Fibroblast of pulmonary artery (primary cell): ENCODE measurements at regions not wholly inside any gene's neighbourhood (a gene's known extent, or its start where the extent isn't known, plus 50 kb on each side); places are given as distances from the start of the nearest gene placed in this dataset.

Experiments used
- DNase-seq: peaks from one replicate; pipeline ENCODE4 v3.0.0-alpha.2; 2010; ENCODE audit warnings: low read depth
- H3K4me3 ChIP-seq: replicated peaks from 2 replicates; pipeline ENCODE4 v1.5.1; 2011; ENCODE audit warnings: low read depth, mild to moderate bottlenecking, control low read depth, low read length, moderate library complexity
- TF ChIP-seq, protein P1 (sequence below): IDR thresholded peaks from 2 replicates; pipeline ENCODE4 v1.5.1; 2011; ENCODE audit warnings: mild to moderate bottlenecking, control low read depth, low read length, inconsistent platforms; ENCODE audit errors: missing control alignments

DNA sequence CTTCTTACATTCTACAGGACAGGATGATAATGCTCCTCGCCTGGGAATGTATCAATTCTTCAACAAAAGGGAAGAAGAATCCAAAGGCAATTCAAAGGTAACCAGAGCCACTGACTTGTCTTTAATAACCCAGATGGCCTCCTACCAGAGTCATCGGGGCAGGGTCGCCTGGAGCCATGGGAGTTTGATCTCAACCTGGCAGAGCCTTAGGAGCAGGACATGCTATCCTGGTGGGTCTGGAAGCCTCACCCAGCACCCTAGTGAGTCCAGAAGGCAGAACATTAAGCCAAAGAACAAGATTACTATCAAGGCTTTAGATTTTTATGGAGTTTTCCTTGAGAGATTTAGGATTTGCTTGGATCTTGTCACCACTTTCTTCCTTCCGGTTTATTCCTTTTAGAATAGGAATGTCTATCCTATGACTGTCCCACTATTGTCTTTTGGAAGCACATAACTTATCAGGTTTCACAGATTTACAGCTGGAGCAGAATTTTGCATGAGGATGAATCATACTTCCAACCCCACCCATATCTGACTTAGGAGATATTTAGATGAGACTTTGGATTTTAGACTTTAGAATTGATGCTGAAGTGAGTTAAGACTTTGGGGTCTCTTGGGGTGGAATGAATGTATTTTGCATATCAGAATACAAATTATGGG, 330.3 kb upstream of the GOLIM4 start:
- no peak overlapping the region for H3K4me3 ChIP-seq
- DNase-seq, result peak; percentile 11
- TF ChIP-seq, protein P1, sequence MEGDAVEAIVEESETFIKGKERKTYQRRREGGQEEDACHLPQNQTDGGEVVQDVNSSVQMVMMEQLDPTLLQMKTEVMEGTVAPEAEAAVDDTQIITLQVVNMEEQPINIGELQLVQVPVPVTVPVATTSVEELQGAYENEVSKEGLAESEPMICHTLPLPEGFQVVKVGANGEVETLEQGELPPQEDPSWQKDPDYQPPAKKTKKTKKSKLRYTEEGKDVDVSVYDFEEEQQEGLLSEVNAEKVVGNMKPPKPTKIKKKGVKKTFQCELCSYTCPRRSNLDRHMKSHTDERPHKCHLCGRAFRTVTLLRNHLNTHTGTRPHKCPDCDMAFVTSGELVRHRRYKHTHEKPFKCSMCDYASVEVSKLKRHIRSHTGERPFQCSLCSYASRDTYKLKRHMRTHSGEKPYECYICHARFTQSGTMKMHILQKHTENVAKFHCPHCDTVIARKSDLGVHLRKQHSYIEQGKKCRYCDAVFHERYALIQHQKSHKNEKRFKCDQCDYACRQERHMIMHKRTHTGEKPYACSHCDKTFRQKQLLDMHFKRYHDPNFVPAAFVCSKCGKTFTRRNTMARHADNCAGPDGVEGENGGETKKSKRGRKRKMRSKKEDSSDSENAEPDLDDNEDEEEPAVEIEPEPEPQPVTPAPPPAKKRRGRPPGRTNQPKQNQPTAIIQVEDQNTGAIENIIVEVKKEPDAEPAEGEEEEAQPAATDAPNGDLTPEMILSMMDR, result no peak

GRCh38 chr3:168424059-168424734, 328.5 kb upstream of the GOLIM4 start:
- H3K4me3 ChIP-seq, result no peak overlapping the region
- TF ChIP-seq, protein P1, result no peak
- peak; percentile 31 for DNase-seq

- TF ChIP-seq, protein P1, result no peak
- no peak for DNase-seq
- no peak overlapping the region for H3K4me3 ChIP-seq
Measured at GRCh38 chr3:168422843-168423242, 327.1 kb upstream of the GOLIM4 start.

DNA sequence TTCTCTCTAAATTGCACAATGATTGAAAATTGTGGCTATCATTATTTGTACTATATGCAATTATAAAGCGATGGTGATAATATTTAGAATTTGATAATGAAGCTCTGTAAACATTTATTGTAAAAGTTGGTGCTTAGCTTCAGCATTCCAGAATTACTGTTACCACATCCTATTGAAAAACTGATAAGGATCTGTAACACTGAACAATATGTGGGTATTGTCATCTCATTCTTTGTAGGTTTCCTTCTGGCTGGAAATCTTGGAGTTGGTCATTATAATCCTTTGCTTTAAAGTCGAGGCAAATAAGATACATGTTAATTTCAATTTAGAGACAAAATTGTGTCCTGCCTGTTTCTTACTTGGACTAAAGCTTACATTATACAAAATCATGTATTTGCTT, 323.4 kb upstream of the GOLIM4 start:
- DNase-seq, result no peak
- H3K4me3 ChIP-seq, result no peak overlapping the region
- TF ChIP-seq, protein P1, result no peak

- TF ChIP-seq, protein P1, result no peak
- DNase-seq, result peak; percentile 7
- H3K4me3 ChIP-seq, result no peak overlapping the region
Measured at GRCh38 chr3:168417016-168417415, 321.3 kb upstream of the GOLIM4 start.

- no peak overlapping the region for H3K4me3 ChIP-seq
- TF ChIP-seq, protein P1, result no peak
- no peak for DNase-seq
Measured at GRCh38 chr3:168416446-168416845, 320.7 kb upstream of the GOLIM4 start.
